ENCODE measurements at regions not wholly inside any gene's neighbourhood (a gene's known extent, or its start where the extent isn't known, plus 50 kb on each side); places are given as distances from the start of the nearest gene placed in this dataset.

- no peak for TF ChIP-seq CTCF (IDR thresholded peaks at IDR 0.05)
- no peak for TF ChIP-seq POLR2A (IDR thresholded peaks at IDR 0.05)
Measured at GRCh38 chr6:156691018-156691417, 86.2 kb upstream of the ARID1B start.
